H54 (cell line): ENCODE measurements at regions not wholly inside any gene's neighbourhood (a gene's known extent, or its start where the extent isn't known, plus 50 kb on each side); places are given as distances from the start of the nearest gene placed in this dataset.

Source experiments
- DNase-seq: peaks from one replicate; pipeline ENCODE4 v3.0.0; 2011; ENCODE audit warnings: low spot score, mixed read lengths; ENCODE audit not compliant: insufficient read length
- FAIRE-seq: peaks from 3 replicates; lab custom pipeline; 2011; peaks lifted over from hg19 to GRCh38; lab: Jason Lieb, UNC
- POLR2A ChIP-seq: IDR thresholded peaks from 2 replicates; pipeline ENCODE4 v1.6.1; 2011; ENCODE audit warnings: low read depth, mild to moderate bottlenecking, low read length

- FAIRE-seq (no peak), DNase-seq (no peak)
- TF ChIP-seq POLR2A = no peak
These were observed 80.7 kb upstream of the TNR start for GRCh38 chr1:175824079-175824478.

GRCh38 chr1:175823406-175823805 lies 80.0 kb upstream of the TNR start:
- TF ChIP-seq POLR2A = no peak
- no peak for FAIRE-seq
- no peak for DNase-seq

- DNase-seq = peak; percentile 24
- no peak for TF ChIP-seq POLR2A
These were observed 79.2 kb upstream of the TNR start for GRCh38 chr1:175822580-175822979.

GRCh38 chr1:175820456-175821025 lies 77.1 kb upstream of the TNR start:
- FAIRE-seq (no peak), DNase-seq (no peak)
- TF ChIP-seq POLR2A = no peak

More at GRCh38 chr1:175822580-175822979, 79.2 kb upstream of the TNR start:
- FAIRE-seq = peak; percentile 93

GRCh38 chr1:175818929-175819328 lies 75.5 kb upstream of the TNR start:
- no peak for TF ChIP-seq POLR2A
- DNase-seq = no peak
- no peak for FAIRE-seq

- TF ChIP-seq POLR2A = no peak
- no peak for FAIRE-seq
- no peak for DNase-seq
These were observed 74.0 kb upstream of the TNR start for GRCh38 chr1:175817445-175817844.

GRCh38 chr1:175814885-175815284 lies 71.5 kb upstream of the TNR start:
- FAIRE-seq (no peak), DNase-seq (no peak)
- TF ChIP-seq POLR2A = no peak

GRCh38 chr1:175812936-175813335 lies 69.5 kb upstream of the TNR start:
- DNase-seq = no peak
- no peak for FAIRE-seq
- no peak for TF ChIP-seq POLR2A

GRCh38 chr1:175810305-175810704 lies 66.9 kb upstream of the TNR start:
- no peak for TF ChIP-seq POLR2A
- no peak for FAIRE-seq
- DNase-seq = no peak

GRCh38 chr1:175808999-175809398 lies 65.6 kb upstream of the TNR start:
- FAIRE-seq (no peak), DNase-seq (no peak)
- TF ChIP-seq POLR2A = no peak

GRCh38 chr1:175808573-175808972 lies 65.2 kb upstream of the TNR start:
- no peak for TF ChIP-seq POLR2A
- no peak for FAIRE-seq
- DNase-seq = no peak

- TF ChIP-seq POLR2A = no peak
- FAIRE-seq = no peak
- no peak for DNase-seq
These were observed 61.2 kb upstream of the TNR start for GRCh38 chr1:175804561-175804960.

- no peak for FAIRE-seq
- DNase-seq = no peak
- TF ChIP-seq POLR2A = no peak
These were observed 60.0 kb upstream of the TNR start for GRCh38 chr1:175803413-175803812.

GRCh38 chr1:175802407-175803123 lies 59.2 kb upstream of the TNR start:
- TF ChIP-seq POLR2A = no peak
- FAIRE-seq = no peak
- DNase-seq = no peak

- no peak for DNase-seq
- no peak for TF ChIP-seq POLR2A
- FAIRE-seq = no peak
These were observed 58.6 kb upstream of the TNR start for GRCh38 chr1:175801979-175802378.
